NT2/D1 (cell line): ENCODE measurements at regions not wholly inside any gene's neighbourhood (a gene's known extent, or its start where the extent isn't known, plus 50 kb on each side); places are given as distances from the start of the nearest gene placed in this dataset.
"Not testable (repeated sequence)": the region's sequence is repeated elsewhere in the genome, so short reads cannot be mapped to it uniquely, and the experiment has no call there.

Experiments used
- DNase-seq: peaks from one replicate; pipeline ENCODE4 v3.0.0-alpha.2; 2011; ENCODE audit warnings: low read depth, low spot score
- H3K27me3 ChIP-seq: 2 replicates; pipeline ENCODE4 v1.6.0; 2011; ENCODE audit warnings: mild to moderate bottlenecking; ENCODE audit not compliant: insufficient read length, insufficient read depth
- H3K36me3 ChIP-seq: 2 replicates; pipeline ENCODE4 v1.6.1; 2011; ENCODE audit warnings: mild to moderate bottlenecking, low read length, mixed read lengths; ENCODE audit not compliant: insufficient read depth, insufficient read length
- H3K4me1 ChIP-seq: 2 replicates; pipeline ENCODE4 v1.5.1; 2011; ENCODE audit not compliant: insufficient read depth, insufficient read length
- H3K4me3 ChIP-seq: 2 replicates; pipeline ENCODE4 v1.5.1; 2011; ENCODE audit warnings: low read depth; ENCODE audit not compliant: insufficient read length
- H3K9ac ChIP-seq: 2 replicates; pipeline ENCODE4 v1.6.0; 2011; ENCODE audit warnings: low read depth; ENCODE audit not compliant: insufficient read length
- H3K9me3 ChIP-seq: 2 replicates; pipeline ENCODE4 v1.5.1; 2011; ENCODE audit warnings: mild to moderate bottlenecking, low read length; ENCODE audit not compliant: insufficient read depth
- SUZ12 ChIP-seq: IDR thresholded peaks from 2 replicates; pipeline ENCODE4 v1.6.1; 2011; ENCODE audit not compliant: insufficient read length, insufficient read depth; ENCODE audit errors: extremely low read depth
- YY1 ChIP-seq: IDR thresholded peaks from 2 replicates; pipeline ENCODE4 v1.6.1; 2011; ENCODE audit not compliant: insufficient read length, insufficient read depth
- ZNF274 ChIP-seq: IDR thresholded peaks from 2 replicates; pipeline ENCODE4 v1.6.1; 2011; ENCODE audit warnings: mild to moderate bottlenecking, low read depth, low read length

DNA sequence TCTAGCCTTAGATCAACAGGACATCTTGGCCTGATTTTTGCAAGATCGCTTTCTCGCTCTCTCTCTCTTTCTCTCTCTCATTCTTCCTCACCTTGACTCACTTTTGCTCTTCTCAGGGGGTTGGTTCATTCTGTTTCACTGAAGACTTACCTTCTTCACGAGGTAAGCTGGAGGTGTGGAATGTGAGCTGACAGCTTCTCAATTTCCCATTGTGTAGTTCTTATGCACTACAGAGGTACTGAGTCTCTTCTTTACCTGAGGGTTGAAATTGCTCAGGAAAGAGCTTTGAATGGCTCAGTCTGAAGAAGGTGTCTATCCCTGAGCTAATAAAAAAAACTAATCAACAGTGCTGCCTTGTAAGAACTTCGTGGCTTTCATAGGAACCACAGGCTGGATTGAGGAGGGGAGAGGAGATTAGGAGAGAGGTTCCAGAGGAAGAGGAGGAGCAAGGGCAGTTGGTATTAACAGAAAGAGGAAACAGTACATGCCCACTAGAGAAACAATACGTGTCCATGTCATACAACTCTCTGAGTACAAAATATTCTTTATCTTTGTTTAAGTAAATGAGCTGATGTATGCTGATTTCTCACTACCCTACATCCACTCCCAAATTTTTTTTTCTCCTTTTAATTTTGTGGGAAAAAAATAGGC, 192.2 kb downstream of the TMEM167A start:
- H3K9me3 ChIP-seq, result no peaks in the 10 kb centered on the region; the same call in 1 of the 2 replicates
- no peaks in the 10 kb centered on the region for H3K4me1 ChIP-seq
- H3K36me3 ChIP-seq, result no peaks in the 10 kb centered on the region
- H3K4me3 ChIP-seq, result no peak overlapping the region
- TF ChIP-seq YY1 (no peak), ZNF274 (no peak), SUZ12 (no peak)
- DNase-seq, result no peak
- no peaks in the 10 kb centered on the region for H3K27me3 ChIP-seq
- no peak overlapping the region for H3K9ac ChIP-seq

DNA sequence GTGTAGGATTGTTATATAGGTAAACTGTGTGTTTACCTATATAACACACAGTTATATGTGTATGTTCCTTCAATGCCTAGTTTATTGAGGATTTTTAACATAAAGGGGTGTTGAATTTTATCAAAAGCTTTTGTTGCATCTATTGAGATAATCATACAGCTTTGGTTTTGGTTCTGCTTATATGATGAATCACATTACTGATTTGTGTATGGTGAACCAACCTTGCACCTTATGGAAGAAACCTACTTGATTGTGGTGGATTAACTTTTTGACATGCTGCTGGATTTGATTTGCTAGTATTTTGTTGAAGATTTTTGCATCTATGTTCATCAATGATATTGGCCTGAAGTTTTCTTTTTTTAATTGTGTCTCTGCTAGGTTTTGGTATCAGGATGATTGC, 194.9 kb downstream of the TMEM167A start:
- Histone ChIP-seq H3K9ac (no peak overlapping the region), H3K36me3 (no peaks in the 10 kb centered on the region), H3K27me3 (no peaks in the 10 kb centered on the region), H3K4me1 (no peaks in the 10 kb centered on the region), H3K4me3 (no peak overlapping the region), H3K9me3 (no peaks in the 10 kb centered on the region; the same call in 1 of the 2 replicates)
- TF ChIP-seq YY1 (no peak), ZNF274 (no peak), SUZ12 (no peak)
- no peak for DNase-seq

DNA sequence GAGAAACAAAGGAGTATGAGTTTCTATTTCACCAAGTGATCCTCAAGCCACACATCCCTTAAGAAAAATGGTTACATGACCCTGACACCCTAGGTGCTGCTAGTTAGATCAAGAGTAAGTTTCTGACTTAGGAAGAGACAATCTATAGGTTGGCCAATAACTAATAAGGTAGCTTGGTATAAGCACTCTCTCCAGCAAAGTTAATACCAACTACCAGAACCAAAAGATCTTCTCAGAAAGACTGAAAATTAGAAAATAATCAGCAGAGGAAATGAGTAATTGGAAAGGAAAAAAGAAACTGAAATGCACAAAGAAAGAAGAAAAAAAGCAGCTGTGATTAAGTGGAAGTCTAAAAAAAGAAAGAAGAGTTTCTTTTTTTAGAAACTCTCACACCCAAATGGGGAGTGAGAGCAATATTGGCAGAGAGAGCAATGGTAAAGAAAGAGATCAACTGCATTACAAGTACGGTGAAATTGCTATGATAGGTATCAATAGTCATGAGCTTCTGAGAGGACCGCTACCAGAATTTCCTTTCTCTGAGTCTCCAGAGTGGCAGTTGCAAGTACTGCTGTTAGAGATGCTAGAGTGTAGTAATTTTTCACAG, 195.5 kb downstream of the TMEM167A start:
- TF ChIP-seq SUZ12, result no peak
- TF ChIP-seq ZNF274, result no peak
- TF ChIP-seq YY1, result no peak
- H3K27me3 ChIP-seq, result no peaks in the 10 kb centered on the region
- no peak for DNase-seq
- no peak overlapping the region for H3K9ac ChIP-seq
- H3K9me3 ChIP-seq, result no peaks in the 10 kb centered on the region; the same call in 1 of the 2 replicates
- no peak overlapping the region for H3K4me3 ChIP-seq
- H3K36me3 ChIP-seq, result no peaks in the 10 kb centered on the region
- no peaks in the 10 kb centered on the region for H3K4me1 ChIP-seq

DNA sequence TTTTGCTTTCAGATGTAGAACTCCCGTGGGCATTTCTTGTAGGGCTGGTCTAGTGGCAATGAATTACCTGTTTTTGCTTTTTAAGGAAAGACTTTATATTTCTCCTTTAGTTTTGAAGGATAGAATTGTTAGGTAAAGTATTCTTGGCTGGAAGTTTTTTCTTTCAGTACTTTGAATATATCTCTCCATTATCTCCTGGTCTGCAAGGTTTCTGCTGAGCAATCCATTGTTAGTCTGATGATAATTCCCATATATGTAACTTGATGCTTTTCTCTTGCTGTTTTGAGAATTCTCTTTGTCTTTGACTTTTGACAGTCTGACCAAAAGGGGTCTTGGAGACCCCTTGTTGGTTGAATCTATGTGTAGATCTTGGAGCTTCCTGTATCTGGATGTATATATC, 198.1 kb downstream of the TMEM167A start:
- no peak overlapping the region for H3K4me3 ChIP-seq
- no peaks in the 10 kb centered on the region; the same call in 1 of the 2 replicates for H3K9me3 ChIP-seq
- H3K9ac ChIP-seq, result no peak overlapping the region
- no peaks in the 10 kb centered on the region for H3K36me3 ChIP-seq
- no peak for DNase-seq
- H3K4me1 ChIP-seq, result no peaks in the 10 kb centered on the region
- no peak for TF ChIP-seq ZNF274
- TF ChIP-seq YY1, result no peak
- no peak for TF ChIP-seq SUZ12
- no peaks in the 10 kb centered on the region for H3K27me3 ChIP-seq

DNA sequence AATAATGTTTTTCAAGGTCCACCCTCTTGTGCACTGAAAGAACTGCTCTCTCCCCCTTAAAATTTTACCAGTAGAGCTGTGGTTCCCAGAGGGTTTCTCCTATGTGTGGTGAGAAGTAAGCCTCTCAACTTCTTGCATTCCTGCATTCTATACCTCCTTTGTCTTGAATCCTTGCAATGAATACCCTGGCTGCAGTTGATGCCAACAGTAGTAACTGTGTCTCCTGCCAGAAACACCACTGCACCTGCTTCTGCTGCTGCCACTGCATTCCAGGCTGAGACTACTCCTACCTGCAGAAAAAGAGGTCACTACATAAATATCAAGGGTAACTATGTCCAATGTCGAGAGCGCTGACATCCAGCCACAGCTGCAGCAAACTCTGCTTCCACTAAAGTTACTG, 203.7 kb downstream of the TMEM167A start:
- Histone ChIP-seq H3K36me3 (no peaks in the 10 kb centered on the region), H3K9ac (no peak overlapping the region), H3K27me3 (no peaks in the 10 kb centered on the region), H3K4me1 (no peaks in the 10 kb centered on the region), H3K9me3 (no peaks in the 10 kb centered on the region), H3K4me3 (no peak overlapping the region)
- TF ChIP-seq SUZ12 (no peak), YY1 (no peak), ZNF274 (no peak)
- no peak for DNase-seq

DNA sequence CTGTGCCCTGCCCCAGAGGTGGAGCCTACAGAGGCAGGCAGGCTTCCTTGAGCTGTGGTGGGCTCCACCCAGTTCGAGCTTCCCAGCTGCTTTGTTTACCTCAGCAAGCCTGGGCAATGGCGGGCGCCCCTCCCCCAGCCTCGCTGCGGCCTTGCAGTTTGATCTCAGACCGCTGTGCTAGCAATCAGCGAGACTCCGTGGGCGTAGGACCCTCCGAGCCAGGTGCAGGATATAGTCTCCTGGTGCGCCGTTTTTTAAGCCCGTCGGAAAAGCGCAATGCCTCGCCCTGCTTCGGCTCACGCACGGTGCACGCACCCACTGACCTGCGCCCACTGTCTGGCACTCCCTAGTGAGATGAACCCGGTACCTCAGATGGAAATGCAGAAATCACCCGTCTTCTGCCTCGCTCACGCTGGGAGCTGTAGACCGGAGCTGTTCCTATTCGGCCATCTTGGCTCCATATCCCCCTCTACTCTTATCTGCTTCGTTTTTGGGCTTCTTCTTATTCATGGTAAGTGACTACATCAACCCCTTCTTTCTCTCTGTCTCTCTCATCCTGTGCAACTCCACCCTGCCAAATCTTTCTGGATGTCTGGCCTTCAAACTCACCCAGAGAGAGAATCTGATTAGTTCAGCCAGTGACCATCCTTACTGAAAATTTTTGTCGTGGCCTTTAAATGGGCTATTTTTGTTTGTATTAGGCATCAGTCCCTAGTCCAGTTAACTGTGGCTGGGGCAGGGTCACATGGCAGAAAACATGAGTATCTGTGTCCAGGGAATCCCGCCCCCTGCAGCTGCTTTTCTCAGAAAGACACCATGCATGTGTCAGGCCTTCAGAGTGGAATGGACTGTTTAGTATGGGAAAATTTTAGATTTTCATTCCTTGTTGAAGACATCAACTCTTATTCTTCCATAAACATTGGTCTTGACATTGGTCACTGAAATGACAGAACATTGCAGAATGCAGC, 204.6 kb downstream of the TMEM167A start:
- H3K4me1 ChIP-seq, H3K4me3 ChIP-seq, H3K36me3 ChIP-seq, DNase-seq, H3K27me3 ChIP-seq, H3K9me3 ChIP-seq, H3K9ac ChIP-seq: not testable (repeated sequence)

DNA sequence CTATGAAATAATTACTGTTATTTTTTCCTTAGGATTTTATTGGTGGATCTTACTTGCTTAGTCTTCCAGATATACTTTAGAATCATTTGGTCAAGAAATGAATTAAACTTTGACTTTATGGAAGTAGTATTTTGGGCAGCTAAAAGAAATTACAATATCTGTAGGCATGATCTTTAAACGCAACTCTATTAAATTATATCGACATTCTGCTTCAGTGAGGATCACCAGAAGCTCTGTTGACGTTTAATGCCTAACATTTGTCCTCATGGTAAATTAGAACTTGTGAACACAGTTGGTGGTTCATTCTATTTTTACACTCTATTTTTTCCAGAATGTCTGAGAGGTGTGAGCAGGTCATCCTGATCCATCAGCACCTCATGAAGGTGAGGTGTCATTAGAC, 211.6 kb downstream of the TMEM167A start:
- no peak for TF ChIP-seq YY1
- Histone ChIP-seq H3K4me1 (no peaks in the 10 kb centered on the region), H3K27me3 (no peaks in the 10 kb centered on the region)

More for the DNA sequence above, 211.6 kb downstream of the TMEM167A start:
- no peaks in the 10 kb centered on the region for H3K36me3 ChIP-seq
- H3K4me3 ChIP-seq, result no peak overlapping the region
- no peaks in the 10 kb centered on the region for H3K9me3 ChIP-seq
- H3K9ac ChIP-seq, result no peak overlapping the region
- DNase-seq, result no peak
